ENCODE measurements at regions not wholly inside any gene's neighbourhood (a gene's known extent, or its start where the extent isn't known, plus 50 kb on each side); places are given as distances from the start of the nearest gene placed in this dataset.
"Not testable (repeated sequence)": the region's sequence is repeated elsewhere in the genome, so short reads cannot be mapped to it uniquely, and the experiment has no call there.

GRCh38 chr16:88165683-88166082, 214.4 kb downstream of the BANP start:
- DNase-seq, result not testable (repeated sequence)

DNA sequence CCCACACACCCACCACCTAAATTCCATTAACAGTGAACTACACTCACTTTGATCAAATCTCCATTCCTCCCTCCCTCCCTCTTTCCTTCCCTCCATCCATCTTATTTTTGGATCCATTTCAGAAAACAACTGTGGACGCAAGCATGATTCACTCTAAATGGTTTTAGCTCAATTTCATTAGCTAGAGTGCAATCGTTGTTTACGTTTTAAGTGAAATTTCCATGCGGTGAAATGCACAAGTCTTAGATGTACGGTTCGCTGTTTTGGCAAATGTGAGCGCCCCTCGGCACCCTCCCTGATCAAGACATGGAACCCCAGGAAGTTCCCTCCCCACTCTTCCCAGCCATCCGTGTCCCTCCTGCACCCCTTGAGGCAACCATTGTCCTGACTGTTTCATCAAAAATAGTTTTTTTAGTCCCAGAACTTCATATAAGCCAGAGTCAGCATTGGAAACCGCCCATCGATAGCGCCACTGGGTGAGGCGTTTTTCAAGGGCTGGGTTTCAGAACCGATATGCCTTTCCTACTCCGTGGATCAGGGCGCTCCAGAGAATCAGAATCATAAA, 215.1 kb downstream of the BANP start:
- not testable (repeated sequence) for DNase-seq

DNA sequence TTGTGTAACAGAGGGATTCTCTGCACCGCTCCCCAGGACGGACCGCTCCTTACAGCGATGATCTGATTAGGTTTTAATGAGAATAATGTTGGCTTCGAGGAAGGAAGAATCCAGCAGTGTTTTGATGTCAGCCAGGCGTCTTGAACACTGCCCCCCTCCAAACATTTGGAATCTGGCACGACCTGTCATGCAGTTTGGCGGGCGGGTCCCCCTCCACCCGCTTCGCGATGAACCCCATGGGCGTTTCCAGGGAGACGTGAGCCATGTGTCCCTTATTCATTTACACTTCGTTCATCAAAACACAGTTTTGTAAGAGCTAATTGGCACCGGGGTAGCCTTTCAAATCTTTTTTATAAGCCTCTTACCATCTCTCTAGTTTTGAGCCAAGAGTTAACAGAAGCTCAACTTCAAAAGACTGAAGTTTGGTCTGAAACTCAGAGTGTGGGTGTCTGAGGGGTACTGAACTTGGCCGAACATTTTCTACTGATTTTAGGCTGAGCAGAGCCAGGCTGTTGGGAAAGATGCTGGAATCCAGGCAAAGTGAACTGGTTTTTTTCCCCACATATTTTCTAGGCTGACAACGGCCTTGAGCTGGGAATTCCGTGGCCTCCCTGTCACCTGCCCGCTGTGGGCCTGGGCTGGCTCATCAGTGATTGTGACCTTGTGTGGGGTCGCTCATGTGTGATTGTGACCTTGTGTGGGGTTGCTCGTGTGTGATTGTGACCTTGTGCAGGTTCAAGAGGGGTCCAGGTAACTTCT, 214.8 kb upstream of the ZNF469 start:
- not testable (repeated sequence) for DNase-seq

GRCh38 chr16:88168557-88168949, 214.2 kb upstream of the ZNF469 start:
- not testable (repeated sequence) for DNase-seq

GRCh38 chr16:88169136-88169830, 213.5 kb upstream of the ZNF469 start:
- DNase-seq, result not testable (repeated sequence)

DNA sequence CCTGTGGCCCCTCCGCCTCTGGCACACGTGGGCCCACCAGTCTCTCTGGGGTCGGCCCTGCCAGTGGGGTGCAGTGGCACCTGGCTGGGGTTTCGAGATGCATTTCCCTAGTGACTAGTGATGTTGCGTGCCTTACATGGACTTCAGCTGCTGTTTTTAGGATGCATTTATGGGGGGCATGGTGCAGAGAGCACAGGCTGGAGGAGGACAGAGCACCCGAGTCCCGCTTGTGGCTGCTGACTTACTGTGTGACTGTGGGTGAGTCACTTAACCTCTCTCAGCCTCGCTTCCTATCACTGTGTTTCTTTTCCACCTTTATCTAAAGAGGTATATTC, 213.0 kb upstream of the ZNF469 start:
- DNase-seq, result not testable (repeated sequence)

DNA sequence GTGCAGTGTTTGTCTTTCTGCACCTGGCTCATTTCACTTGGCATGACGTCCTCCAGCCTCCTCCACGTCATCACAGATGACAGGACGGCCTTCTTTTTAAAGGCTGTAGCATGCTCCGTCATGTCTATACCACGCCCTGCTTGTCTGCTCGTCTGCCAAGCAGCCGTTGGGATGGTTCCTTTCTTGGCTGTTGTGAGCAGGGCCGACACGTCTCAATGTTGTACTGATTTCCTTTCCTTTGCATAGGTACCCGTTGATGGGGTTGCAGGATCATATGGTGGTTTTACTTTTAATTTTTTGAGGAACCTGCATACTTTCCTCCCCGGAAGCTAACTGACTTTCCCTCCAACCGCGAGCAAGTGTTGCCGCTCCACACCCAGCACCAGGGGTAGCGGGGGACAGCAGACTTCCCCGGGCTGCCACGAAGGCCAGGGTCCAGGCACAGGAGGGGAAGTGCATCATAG, 212.2 kb upstream of the ZNF469 start:
- DNase-seq, result no peak

GRCh38 chr16:88171126-88171525, 211.6 kb upstream of the ZNF469 start:
- DNase-seq, result not testable (repeated sequence)

DNA sequence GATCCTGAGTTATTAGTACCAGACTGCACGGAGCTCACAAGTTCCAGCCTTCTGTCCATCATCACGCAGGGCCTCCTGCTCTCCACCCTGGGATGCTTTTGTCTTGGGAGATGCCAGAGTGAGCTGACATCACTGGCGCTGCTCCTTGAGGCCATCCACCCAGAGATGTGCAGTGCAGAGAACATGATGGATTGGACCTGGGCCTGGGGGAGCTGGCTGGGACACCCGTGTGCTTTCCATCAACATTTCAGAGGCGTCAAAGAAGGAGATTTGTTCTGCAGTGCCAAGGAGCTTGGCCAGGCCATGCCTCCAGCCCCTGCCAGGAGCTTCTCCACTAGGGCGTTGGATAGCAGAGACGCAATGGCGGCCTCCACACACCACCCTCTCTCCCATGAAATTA, 206.6 kb upstream of the ZNF469 start:
- DNase-seq, result not testable (repeated sequence)

DNA sequence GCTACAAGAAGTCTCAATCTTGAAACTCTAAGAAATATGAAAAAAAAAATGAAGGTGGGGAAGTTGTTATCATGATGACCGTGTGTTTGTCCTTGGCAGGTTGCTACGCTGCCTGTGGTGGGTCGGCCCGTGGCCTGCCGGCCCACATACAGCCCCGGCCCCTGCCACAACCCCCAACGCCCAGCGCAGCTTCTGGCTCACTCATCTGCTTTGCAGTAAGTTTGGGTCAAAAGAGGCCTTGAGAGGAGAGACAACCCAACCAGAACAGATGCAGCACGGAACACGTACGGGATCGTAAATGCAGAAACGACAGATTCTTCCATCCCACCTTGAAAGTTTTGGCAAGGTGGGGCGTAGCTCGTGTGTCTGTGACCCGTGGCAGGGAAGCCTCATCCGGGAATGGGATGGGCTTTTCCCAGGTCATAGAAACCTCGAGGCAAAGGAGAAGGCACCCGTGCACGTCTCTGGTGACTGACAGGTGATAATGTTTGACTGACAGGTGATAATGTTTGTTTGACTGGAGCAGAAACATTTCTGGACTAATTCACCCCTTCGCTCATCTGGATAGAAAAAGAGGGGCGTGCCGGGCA, 206.1 kb upstream of the ZNF469 start:
- DNase-seq, result not testable (repeated sequence)

DNA sequence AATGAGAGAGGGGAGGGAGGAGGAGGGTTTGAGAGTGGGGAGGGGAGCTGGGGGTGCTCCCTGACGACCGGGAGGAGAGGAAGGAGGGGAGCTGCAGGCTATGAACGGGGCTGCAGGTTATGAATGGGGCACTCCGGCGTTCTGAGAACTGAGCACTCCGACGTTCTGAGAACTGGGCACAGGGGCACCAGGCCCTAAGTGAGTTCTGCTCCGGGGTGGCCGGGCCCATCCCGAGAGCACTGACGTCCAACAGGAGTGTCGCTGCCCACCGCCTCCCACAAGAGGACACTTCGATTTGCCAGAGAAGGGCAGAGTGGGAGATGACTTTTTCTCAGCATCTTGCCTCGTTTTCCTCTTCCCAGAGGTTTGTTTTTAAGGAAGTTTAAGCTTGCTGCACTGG, 204.5 kb upstream of the ZNF469 start:
- not testable (repeated sequence) for DNase-seq

DNA sequence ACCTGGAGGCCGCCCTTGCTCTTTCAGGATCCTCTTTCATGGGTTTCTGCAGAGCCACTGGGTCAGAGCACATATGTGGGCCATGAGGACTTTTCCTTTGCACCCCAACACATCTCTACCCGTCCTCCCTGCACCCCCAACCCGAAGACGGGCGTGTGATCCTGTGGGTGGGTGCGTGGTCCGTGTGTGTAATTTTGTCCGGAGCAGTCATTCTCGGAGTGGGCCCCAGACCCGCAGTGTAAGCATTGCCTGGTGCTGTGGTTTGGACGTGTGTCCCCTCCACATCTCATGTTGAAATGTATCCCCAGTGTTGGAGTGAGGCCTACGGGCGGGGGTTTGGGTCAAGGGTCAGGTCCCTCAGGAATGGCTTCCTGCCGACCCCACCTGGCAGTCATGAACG, 203.9 kb upstream of the ZNF469 start:
- DNase-seq, result not testable (repeated sequence)

GRCh38 chr16:88182967-88183881, 199.5 kb upstream of the ZNF469 start:
- DNase-seq, result not testable (repeated sequence)

- DNase-seq, result not testable (repeated sequence)
These were observed 198.7 kb upstream of the ZNF469 start for GRCh38 chr16:88184053-88184452.

GRCh38 chr16:88184566-88185355, 198.0 kb upstream of the ZNF469 start:
- DNase-seq, result not testable (repeated sequence)

- not testable (repeated sequence) for DNase-seq
These were observed 197.4 kb upstream of the ZNF469 start for GRCh38 chr16:88185406-88185805.

- DNase-seq, result not testable (repeated sequence)
These were observed 196.5 kb upstream of the ZNF469 start for GRCh38 chr16:88185976-88186888.

DNA sequence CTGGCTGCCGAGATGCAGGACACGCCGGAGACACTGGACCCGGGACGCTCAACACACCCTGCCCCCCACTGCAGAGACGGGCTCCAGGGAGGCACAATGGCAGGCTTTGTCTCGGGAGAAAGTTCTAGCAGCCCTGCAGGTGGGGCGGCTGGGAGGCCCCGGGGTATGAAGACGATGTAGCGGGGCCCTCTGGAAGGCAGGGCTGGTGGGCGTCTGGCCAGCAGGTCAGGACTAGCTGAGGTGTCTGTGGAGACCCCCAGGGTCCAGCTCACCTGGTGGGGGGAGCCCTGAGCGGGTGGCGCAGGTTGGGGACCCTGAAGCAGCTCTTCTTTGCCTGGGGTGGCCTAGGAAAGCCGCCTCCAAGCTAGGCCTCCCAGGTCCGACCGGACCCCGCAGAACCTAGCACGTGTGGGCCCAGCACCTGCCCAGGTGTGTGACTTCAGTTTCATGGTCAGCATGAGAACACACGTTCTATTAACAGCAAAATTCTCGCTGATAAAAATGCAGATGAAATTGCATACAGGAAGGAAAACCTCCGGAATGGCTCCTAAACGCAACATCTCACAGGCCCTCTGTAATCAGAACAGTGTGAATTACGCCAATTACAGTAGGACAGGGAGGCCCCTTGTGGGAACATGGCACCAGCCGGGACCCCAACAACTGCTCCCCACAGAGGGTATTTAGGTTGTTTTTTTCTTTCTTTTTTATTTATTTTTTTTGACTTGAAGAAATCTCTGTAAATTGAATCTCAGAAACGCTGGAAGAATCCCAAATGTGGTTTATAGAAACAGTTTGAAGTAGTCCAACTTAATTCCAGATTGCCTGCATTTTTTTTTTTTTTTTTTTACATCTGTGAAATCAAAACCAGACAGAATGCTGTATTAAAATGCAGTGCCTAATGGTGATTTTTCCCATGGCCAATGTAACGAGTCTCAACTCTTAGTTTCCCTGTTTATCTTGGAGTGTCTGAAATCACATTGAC, 195.6 kb upstream of the ZNF469 start:
- not testable (repeated sequence) for DNase-seq

Measured in activated CD4-positive, alpha-beta T cell treated with anti-CD3 and anti-CD28 coated beads, Interleukin-10, Interleukin-2, amounts not matched to agents 100 ng/mL and 50 ng/mL, durations not matched to agents 16 hours and 8 hours (primary cell).